HG03442 (cell line): ENCODE measurements at regions not wholly inside any gene's neighbourhood (a gene's known extent, or its start where the extent isn't known, plus 50 kb on each side); places are given as distances from the start of the nearest gene placed in this dataset.

Source experiments
- ATAC-seq: cut with Tn5 transposase; IDR thresholded peaks from one replicate; pipeline ENCODE4 v1.9.1; 2021; ENCODE audit warnings: mild to moderate bottlenecking, moderate library complexity; ENCODE audit not compliant: unreplicated experiment

DNA sequence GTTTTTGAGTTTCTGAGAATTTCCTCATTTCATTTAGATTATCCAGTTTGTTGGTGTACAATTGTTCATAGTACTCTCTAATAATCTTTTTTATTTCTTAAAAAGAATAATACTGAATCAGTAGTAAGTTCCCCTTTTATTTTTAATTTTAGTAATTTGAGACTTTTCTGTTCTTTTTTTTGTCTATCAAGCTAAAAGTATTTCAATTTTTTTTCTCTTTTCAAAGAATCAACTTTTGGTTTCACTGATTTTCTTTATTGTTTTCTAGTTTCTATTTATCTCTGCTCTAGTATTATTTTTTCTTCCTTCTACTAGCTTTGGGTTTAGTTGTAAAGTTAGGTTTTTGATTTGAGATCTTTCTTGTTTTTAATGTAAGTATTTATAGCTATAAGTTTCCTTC is 60.6 kb upstream of the ARL15 start:
- ATAC-seq: no peak

DNA sequence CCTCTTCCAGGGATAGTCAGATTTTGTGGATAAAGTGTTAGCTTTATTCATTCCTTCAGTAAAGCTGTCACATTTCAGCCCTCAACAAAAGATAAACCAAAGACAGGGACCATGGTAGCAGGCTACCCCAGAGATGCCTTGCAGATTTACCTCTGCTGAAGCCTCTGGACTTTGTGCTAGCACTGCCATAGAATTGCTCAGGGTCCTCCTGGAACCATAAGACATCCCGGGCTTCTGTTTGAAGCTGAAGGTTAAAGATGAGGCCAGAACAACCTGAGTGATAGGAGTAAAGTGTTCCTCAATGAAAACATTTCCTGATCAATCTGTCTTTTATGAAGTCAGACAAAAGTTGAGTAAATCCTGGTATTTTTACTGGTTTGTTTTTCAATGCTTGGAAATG is 57.5 kb upstream of the ARL15 start:
- no peak for ATAC-seq

DNA sequence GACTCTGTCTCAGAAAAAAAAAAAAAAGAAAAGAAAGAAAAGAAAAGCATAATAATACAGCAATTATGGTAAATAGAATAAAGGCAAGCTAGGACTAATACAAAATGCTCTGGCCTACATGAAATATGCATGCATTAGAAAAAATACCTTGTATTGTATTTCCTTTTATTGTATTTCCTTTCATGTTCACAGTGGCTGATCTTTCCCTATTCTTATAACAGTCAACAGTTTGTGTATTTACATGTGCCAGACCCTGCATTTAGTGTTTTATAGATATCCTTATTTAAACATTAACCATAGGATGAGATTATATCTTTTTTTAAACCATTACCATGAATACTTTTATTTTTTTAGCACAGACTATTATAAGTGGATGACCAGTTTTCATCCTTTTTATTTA is 56.3 kb upstream of the ARL15 start:
- no peak for ATAC-seq

DNA sequence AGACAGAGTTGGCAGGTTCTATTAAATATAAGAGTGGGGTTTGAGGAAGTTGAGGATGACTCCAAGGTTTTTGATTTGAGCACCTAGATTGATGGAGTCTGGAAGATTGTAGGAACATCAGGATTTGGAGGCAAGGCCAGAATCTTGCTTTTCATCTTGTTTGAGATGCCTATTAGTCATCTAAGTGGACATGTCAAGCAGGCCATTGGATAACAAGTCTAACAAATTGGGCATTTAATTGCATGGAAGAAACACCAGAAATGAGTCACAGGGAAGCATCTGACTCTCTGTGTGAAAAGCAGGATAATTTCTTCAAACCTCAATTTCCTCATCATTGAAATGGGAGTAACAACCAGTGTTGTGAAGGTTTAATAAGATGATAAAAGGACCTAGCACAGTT is 53.3 kb upstream of the ARL15 start:
- ATAC-seq: no peak

DNA sequence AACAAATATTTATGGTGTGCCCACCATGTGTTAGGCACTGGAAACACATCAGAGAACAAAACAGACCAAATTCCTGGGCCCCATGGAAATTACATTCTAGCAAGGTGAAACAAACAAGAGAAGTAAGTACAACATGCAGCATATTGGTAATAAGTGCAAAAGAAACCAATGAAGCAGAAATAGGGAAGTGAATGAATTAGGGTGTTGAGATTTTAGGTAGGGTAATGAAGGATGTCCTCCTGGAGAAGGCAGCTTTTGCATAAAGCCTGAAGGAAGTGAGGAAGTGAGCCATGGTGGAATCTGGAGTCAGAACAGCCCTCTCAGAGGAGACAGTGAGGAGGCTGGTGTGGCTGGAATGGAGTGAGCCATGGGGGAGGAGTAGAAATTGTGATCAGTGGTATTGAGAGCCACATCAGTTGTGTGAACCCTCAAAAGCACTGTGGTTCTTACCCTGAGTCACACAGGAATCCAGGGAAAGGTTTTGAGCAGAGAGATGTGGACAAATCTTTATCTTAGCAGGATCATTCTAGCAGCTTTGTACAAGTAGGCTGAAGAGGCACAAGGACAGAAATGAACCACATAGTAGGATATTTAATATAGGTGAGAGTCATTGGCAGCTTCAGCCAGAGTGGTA is 52.7 kb upstream of the ARL15 start:
- ATAC-seq: no peak

DNA sequence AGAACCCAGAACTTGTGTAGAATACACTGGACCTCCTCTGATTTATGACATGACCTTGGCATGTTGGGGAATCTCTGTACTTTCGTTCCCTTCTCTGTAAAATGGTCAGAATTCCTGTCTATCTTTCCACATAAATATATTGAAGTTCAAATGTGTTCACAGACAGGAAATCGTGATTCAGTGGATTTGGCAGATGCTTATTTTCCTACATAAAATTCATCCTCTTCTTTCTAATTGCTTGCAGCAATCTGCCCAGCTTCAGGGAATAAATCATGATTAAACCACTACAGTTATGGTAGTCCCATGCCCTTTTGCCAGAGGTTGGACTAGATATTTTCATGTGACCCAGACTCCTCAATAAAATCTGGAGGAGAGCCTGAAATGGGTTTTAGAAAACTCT is 52.1 kb upstream of the ARL15 start:
- no peak for ATAC-seq

DNA sequence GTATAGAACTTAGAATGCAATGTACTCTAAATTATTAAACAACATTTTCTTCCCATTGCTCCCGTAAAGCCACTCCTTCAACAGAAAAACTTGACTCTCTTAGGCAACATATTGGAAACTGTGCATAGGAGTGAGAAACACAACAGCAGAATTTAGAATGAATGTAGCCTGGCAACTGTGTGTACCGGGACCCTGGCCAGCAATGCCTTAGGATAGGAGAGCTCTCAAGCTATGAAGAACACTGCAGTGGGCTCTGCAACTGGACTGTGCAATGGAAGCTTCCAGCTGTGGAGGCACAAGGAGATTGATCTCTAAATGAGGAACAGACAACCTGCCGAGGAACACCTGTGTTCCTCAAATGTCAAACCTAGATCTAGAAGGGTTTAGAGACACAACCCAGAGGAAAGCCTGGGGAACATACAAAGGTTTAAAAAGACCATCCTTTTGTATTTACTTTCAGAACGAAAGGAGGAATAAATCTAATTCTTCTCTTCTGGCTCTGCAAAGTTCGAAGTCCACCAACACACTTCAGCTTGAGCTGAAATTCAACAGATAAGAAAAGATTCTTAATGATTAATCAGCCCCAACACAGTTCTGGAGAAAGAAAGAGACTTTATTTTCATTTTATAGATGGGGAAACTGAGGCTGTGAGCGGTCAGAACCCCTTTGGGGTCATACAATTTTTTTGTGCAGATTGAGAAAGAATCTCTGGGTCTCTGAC is 51.5 kb upstream of the ARL15 start:
- ATAC-seq: no peak

DNA sequence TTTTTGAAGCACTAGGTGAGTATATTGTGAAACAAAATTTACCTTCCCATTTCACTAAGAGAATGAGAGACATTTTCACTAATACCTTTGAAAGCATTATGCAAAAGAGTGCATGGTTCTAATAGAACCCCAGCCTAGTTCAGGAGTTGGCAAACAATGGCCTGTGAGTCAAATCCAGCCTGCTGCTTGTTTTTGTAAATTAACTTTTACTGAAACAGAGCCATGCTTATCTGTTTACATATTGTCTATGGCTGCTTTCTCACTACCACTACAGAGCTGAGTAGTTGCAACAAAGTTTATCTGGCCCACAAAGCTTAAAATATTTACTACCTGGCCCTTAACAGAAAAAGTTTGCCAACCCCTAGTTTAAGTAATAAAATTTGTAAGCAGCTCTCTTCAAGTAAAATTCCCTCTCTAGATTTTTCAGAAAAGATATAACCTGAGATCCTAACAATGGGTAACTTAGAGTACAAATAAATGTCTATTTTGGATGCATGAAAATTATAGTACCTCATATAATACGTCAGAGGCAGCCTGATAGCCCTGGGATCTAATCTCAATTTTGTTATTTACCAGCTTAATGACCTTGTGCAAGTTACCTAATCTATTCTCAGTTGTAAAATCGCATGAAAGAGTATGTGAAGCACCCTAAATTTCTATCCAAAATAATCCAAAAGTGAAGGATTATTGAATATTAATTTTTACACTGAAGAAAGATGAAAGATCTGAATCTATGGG is 50.7 kb upstream of the ARL15 start:
- no peak for ATAC-seq
